ENCODE measurements at regions not wholly inside any gene's neighbourhood (a gene's known extent, or its start where the extent isn't known, plus 50 kb on each side); places are given as distances from the start of the nearest gene placed in this dataset.

GRCh38 chr6:40210628-40211056, 276.4 kb upstream of the MOCS1 start:
- H3K4me3 ChIP-seq: no peak overlapping the region
- no TSS peak for BruUV-seq (replicated peaks)
- H3K9me2 ChIP-seq (ENCODE audit: insufficient read depth): no peaks in the 10 kb centered on the region
- H3K4me1 ChIP-seq (replicated peaks; ENCODE audit: insufficient read depth): no peaks in the 10 kb centered on the region
- no peaks in the 10 kb centered on the region for H3F3A ChIP-seq (ENCODE audit: insufficient read depth, low read depth)
- H3K4me2 ChIP-seq: no peak overlapping the region
- H2AFZ ChIP-seq: no peak overlapping the region
- H4K20me1 ChIP-seq (ENCODE audit: insufficient read depth): no peaks in the 10 kb centered on the region
- H3K9me3 ChIP-seq (ENCODE audit: insufficient read depth, low read depth): no peaks in the 10 kb centered on the region
- CTCF ChIA-PET: no interaction called here
- H3K79me2 ChIP-seq (ENCODE audit: low read depth): no peaks in the 10 kb centered on the region
- POLR2A ChIA-PET (ENCODE audit: unreplicated experiment): no interaction called here
- TF ChIP-seq EZH2 (IDR thresholded peaks at IDR 0.05; ENCODE audit: low read depth) (no peak), CTCF (conservative IDR thresholded peaks at IDR 0.05) (no peak)
- H3K27me3 ChIP-seq (ENCODE audit: insufficient read depth, low read depth): no peaks in the 10 kb centered on the region
- no peak for DNase-seq
- intact Hi-C loops (cut with micrococcal nuclease; ENCODE audit: unreplicated experiment): no loop called here
- no peaks in the 10 kb centered on the region for H3K36me3 ChIP-seq (ENCODE audit: low read depth)
- no peak overlapping the region for H3K27ac ChIP-seq

GRCh38 chr6:40205801-40206200, 271.5 kb upstream of the MOCS1 start:
- BruUV-seq (replicated peaks): no TSS peak
- CTCF ChIA-PET: no interaction called here
- Histone ChIP-seq H3K79me2 (ENCODE audit: low read depth) (no peaks in the 10 kb centered on the region), H3K9me2 (ENCODE audit: insufficient read depth) (no peaks in the 10 kb centered on the region), H3K4me3 (no peak overlapping the region), H2AFZ (no peak overlapping the region), H3K36me3 (ENCODE audit: low read depth) (no peaks in the 10 kb centered on the region), H3K4me2 (no peak overlapping the region), H3K9me3 (ENCODE audit: insufficient read depth, low read depth) (no peaks in the 10 kb centered on the region), H3K4me1 (replicated peaks; ENCODE audit: insufficient read depth) (no peaks in the 10 kb centered on the region), H3F3A (ENCODE audit: insufficient read depth, low read depth) (no peaks in the 10 kb centered on the region), H4K20me1 (ENCODE audit: insufficient read depth) (no peaks in the 10 kb centered on the region), H3K27ac (no peak overlapping the region), H3K27me3 (ENCODE audit: insufficient read depth, low read depth) (no peaks in the 10 kb centered on the region; the same call in 1 of the 2 replicates)
- DNase-seq: no peak
- TF ChIP-seq CTCF (conservative IDR thresholded peaks at IDR 0.05) (no peak), EZH2 (IDR thresholded peaks at IDR 0.05; ENCODE audit: low read depth) (no peak)
- intact Hi-C loops (cut with micrococcal nuclease; ENCODE audit: unreplicated experiment): no loop called here
- POLR2A ChIA-PET (ENCODE audit: unreplicated experiment): no interaction called here

GRCh38 chr6:40205004-40205403, 270.7 kb upstream of the MOCS1 start:
- no peak for DNase-seq
- Histone ChIP-seq H3K79me2 (ENCODE audit: low read depth) (no peaks in the 10 kb centered on the region), H2AFZ (no peak overlapping the region), H3K9me2 (ENCODE audit: insufficient read depth) (no peaks in the 10 kb centered on the region), H3K27me3 (ENCODE audit: insufficient read depth, low read depth) (peaks cover 1% of the 10 kb centered on the region; the same call in 1 of the 2 replicates), H3K4me1 (replicated peaks; ENCODE audit: insufficient read depth) (no peaks in the 10 kb centered on the region), H3K36me3 (ENCODE audit: low read depth) (no peaks in the 10 kb centered on the region), H3F3A (ENCODE audit: insufficient read depth, low read depth) (no peaks in the 10 kb centered on the region), H3K27ac (no peak overlapping the region), H3K4me3 (no peak overlapping the region), H3K4me2 (no peak overlapping the region), H4K20me1 (ENCODE audit: insufficient read depth) (no peaks in the 10 kb centered on the region), H3K9me3 (ENCODE audit: insufficient read depth, low read depth) (no peaks in the 10 kb centered on the region)
- intact Hi-C loops (cut with micrococcal nuclease; ENCODE audit: unreplicated experiment): no loop called here
- POLR2A ChIA-PET (ENCODE audit: unreplicated experiment): no interaction called here
- BruUV-seq (replicated peaks): no TSS peak
- CTCF ChIA-PET: no interaction called here
- TF ChIP-seq EZH2 (IDR thresholded peaks at IDR 0.05; ENCODE audit: low read depth) (no peak), CTCF (conservative IDR thresholded peaks at IDR 0.05) (no peak)
